ENCODE measurements at regions not wholly inside any gene's neighbourhood (a gene's known extent, or its start where the extent isn't known, plus 50 kb on each side); places are given as distances from the start of the nearest gene placed in this dataset.

GRCh38 chr18:40017021-40017420, 1938.0 kb upstream of the PIK3C3 start:
- H3K4me3 ChIP-seq, result no peak overlapping the region
- DNase-seq (ENCODE audit: low read depth in 1 of 2, low spot score in 1 of 2), result no peak
- no peaks in the 10 kb centered on the region for H3K36me3 ChIP-seq
- peaks cover 8% of the 10 kb centered on the region for H3K4me1 ChIP-seq (ENCODE audit: low read depth)
- H3K9me3 ChIP-seq (ENCODE audit: low read depth), result no peaks in the 10 kb centered on the region
- TF ChIP-seq CTCF (IDR thresholded peaks at IDR 0.05; ENCODE audit: low read depth, low read length), result no peak
- H3K27ac ChIP-seq, result no peak overlapping the region
- H3K27me3 ChIP-seq, result no peaks in the 10 kb centered on the region

GRCh38 chr18:40016405-40016804, 1938.6 kb upstream of the PIK3C3 start:
- no peak overlapping the region for H3K4me3 ChIP-seq
- no peak for DNase-seq (ENCODE audit: low read depth in 1 of 2, low spot score in 1 of 2)
- peaks cover 8% of the 10 kb centered on the region for H3K4me1 ChIP-seq (ENCODE audit: low read depth)
- H3K27ac ChIP-seq, result no peak overlapping the region
- no peaks in the 10 kb centered on the region for H3K36me3 ChIP-seq
- TF ChIP-seq CTCF (IDR thresholded peaks at IDR 0.05; ENCODE audit: low read depth, low read length), result no peak
- no peaks in the 10 kb centered on the region for H3K9me3 ChIP-seq (ENCODE audit: low read depth)
- H3K27me3 ChIP-seq, result no peaks in the 10 kb centered on the region

GRCh38 chr18:40013001-40013609, 1941.9 kb upstream of the PIK3C3 start:
- Histone ChIP-seq H3K4me1 (ENCODE audit: low read depth) (no peaks in the 10 kb centered on the region), H3K27me3 (no peaks in the 10 kb centered on the region)
- TF ChIP-seq CTCF (IDR thresholded peaks at IDR 0.05; ENCODE audit: low read depth, low read length), result no peak

DNA sequence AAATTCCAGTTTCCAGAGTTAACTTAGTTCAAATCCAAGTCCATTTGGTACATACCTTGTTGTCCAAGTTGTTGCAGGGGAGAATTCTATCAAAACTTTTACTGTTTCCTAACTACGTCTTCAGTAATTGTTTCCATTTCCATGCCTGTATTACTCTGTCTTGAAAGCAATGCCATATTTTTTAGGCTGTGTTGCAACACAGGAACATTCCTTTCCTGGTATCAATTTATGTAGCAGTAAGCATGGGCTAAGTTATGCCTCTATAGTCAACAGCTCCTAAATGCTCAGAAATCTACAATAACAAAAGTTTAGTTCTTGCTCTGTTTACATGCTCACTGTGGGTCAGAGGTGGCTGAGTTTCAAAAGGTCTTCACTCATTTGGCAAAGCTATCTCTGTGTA, 1943.8 kb upstream of the PIK3C3 start:
- TF ChIP-seq CTCF (IDR thresholded peaks at IDR 0.05; ENCODE audit: low read depth, low read length), result no peak

More at GRCh38 chr18:40013001-40013609, 1941.9 kb upstream of the PIK3C3 start:
- H3K9me3 ChIP-seq (ENCODE audit: low read depth), result no peaks in the 10 kb centered on the region
- H3K36me3 ChIP-seq, result no peaks in the 10 kb centered on the region
- no peak overlapping the region for H3K4me3 ChIP-seq
- DNase-seq (ENCODE audit: low read depth in 1 of 2, low spot score in 1 of 2), result no peak
- no peak overlapping the region for H3K27ac ChIP-seq

DNA sequence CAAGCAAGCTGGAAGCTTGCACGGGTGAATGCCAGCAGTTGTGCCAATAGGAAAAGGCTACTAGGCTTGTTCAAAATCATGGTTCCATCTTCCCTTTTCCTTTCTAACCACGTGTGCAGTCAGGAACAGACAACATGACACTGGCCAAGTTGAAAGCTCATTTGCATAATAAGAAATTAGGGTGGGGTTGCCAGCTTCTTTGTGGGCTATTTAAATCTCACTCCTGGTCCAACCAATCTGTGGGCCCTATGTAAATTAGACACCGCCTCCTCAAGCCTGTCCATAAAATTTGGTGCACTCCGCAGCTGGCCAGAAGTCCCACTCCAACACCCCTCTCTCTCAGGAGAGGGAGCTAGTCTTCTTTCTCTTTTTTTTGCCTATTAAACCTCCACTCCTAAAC, 1948.4 kb upstream of the PIK3C3 start:
- no peaks in the 10 kb centered on the region for H3K4me1 ChIP-seq (ENCODE audit: low read depth)
- peak in 1 of 2 donors; percentile 7 for DNase-seq (ENCODE audit: low read depth in 1 of 2, low spot score in 1 of 2)
- H3K27ac ChIP-seq, result no peak overlapping the region
- TF ChIP-seq CTCF (IDR thresholded peaks at IDR 0.05; ENCODE audit: low read depth, low read length), result no peak
- H3K27me3 ChIP-seq, result no peaks in the 10 kb centered on the region
- no peaks in the 10 kb centered on the region for H3K36me3 ChIP-seq
- no peaks in the 10 kb centered on the region for H3K9me3 ChIP-seq (ENCODE audit: low read depth)
- no peak overlapping the region for H3K4me3 ChIP-seq

More for the DNA sequence above, 1943.8 kb upstream of the PIK3C3 start:
- H3K27me3 ChIP-seq, result no peaks in the 10 kb centered on the region
- DNase-seq (ENCODE audit: low read depth in 1 of 2, low spot score in 1 of 2), result no peak
- H3K36me3 ChIP-seq, result no peaks in the 10 kb centered on the region
- no peak overlapping the region for H3K27ac ChIP-seq
- no peaks in the 10 kb centered on the region for H3K4me1 ChIP-seq (ENCODE audit: low read depth)
- no peaks in the 10 kb centered on the region for H3K9me3 ChIP-seq (ENCODE audit: low read depth)
- H3K4me3 ChIP-seq, result no peak overlapping the region

All from cardiac muscle cell (in vitro differentiated cells and primary cell).